NB4 (cell line): ENCODE measurements at regions not wholly inside any gene's neighbourhood (a gene's known extent, or its start where the extent isn't known, plus 50 kb on each side); places are given as distances from the start of the nearest gene placed in this dataset.

Source experiments
- CTCF ChIP-seq: IDR thresholded peaks from one replicate; pipeline ENCODE4 v1.5.1; 2012; ENCODE audit warnings: low read depth, low read length
- MYC ChIP-seq: IDR thresholded peaks from 2 replicates; pipeline ENCODE4 v1.6.1; 2011; ENCODE audit warnings: low read depth, low read length
- POLR2A ChIP-seq: IDR thresholded peaks from 2 replicates; pipeline ENCODE4 v1.6.1; 2011; ENCODE audit warnings: mild to moderate bottlenecking; ENCODE audit not compliant: insufficient read length; ENCODE audit errors: extremely low read depth

- TF ChIP-seq POLR2A (no peak), CTCF (no peak), MYC (no peak)
Observed at GRCh38 chr1:101116006-101116405, 90.4 kb upstream of the DPH5 start.
